HFFc6 (cell line): ENCODE measurements at regions not wholly inside any gene's neighbourhood (a gene's known extent, or its start where the extent isn't known, plus 50 kb on each side); places are given as distances from the start of the nearest gene placed in this dataset.

ENCODE experiments used
- DNase-seq: peaks from one replicate; pipeline ENCODE4 v3.0.0-alpha.2; 2018
- H3K27ac Mint-ChIP-seq: 2 replicates; pipeline ENCODE4 v1.8.0; 2020; ENCODE audit warnings: mild to moderate bottlenecking, mixed read lengths
- H3K27me3 Mint-ChIP-seq: 2 replicates; pipeline ENCODE4 v1.8.0; 2021; ENCODE audit warnings: mild to moderate bottlenecking, moderate library complexity, mixed read lengths; ENCODE audit not compliant: insufficient read depth
- H3K36me3 Mint-ChIP-seq: 2 replicates; pipeline ENCODE4 v1.8.0; 2021; ENCODE audit warnings: low read depth, mixed read lengths
- H3K4me1 Mint-ChIP-seq: 2 replicates; pipeline ENCODE4 v1.8.0; 2020; ENCODE audit warnings: low read depth, mixed read lengths
- H3K4me3 Mint-ChIP-seq: 2 replicates; pipeline ENCODE4 v1.8.0; 2020; ENCODE audit warnings: mild to moderate bottlenecking, moderate library complexity, mixed read lengths
- H3K9me3 Mint-ChIP-seq: 2 replicates; pipeline ENCODE4 v1.8.0; 2020; ENCODE audit warnings: mild to moderate bottlenecking, mixed read lengths
- CTCF ChIP-seq: fragments of 200-600 bp; sonication (generic); IDR thresholded peaks from 2 replicates; pipeline ENCODE4 v1.5.0; 2021; ENCODE audit warnings: antibody characterized with exemption, mild to moderate bottlenecking

- Mint-ChIP-seq H3K4me3 (no peak overlapping the region), H3K36me3 (no peaks in the 10 kb centered on the region), H3K27ac (no peak overlapping the region), H3K9me3 (no peaks in the 10 kb centered on the region), H3K4me1 (peaks cover 43% of the 10 kb centered on the region), H3K27me3 (peaks cover 18% of the 10 kb centered on the region)
- DNase-seq, result no peak
- no peak for TF ChIP-seq CTCF
These were observed 127.2 kb upstream of the DLG1 start for GRCh38 chr3:197425485-197426120.

- Mint-ChIP-seq H3K4me3 (no peak overlapping the region), H3K4me1 (peaks cover 38% of the 10 kb centered on the region), H3K27me3 (peaks cover 18% of the 10 kb centered on the region), H3K36me3 (no peaks in the 10 kb centered on the region), H3K9me3 (no peaks in the 10 kb centered on the region), H3K27ac (no peak overlapping the region)
- DNase-seq, result no peak
- TF ChIP-seq CTCF, result no peak
These were observed 126.5 kb upstream of the DLG1 start for GRCh38 chr3:197424674-197425484.

- peaks cover 21% of the 10 kb centered on the region for H3K27me3 Mint-ChIP-seq
- H3K4me3 Mint-ChIP-seq, result no peak overlapping the region
- H3K9me3 Mint-ChIP-seq, result no peaks in the 10 kb centered on the region
- TF ChIP-seq CTCF, result no peak
- peaks cover 38% of the 10 kb centered on the region for H3K4me1 Mint-ChIP-seq
- H3K27ac Mint-ChIP-seq, result no peak overlapping the region
- no peak for DNase-seq
- no peaks in the 10 kb centered on the region for H3K36me3 Mint-ChIP-seq
These were observed 125.9 kb upstream of the DLG1 start for GRCh38 chr3:197424266-197424665.

GRCh38 chr3:197423376-197423775 is 125.0 kb upstream of the DLG1 start:
- DNase-seq, result no peak
- Mint-ChIP-seq H3K4me3 (no peak overlapping the region), H3K27me3 (peaks cover 28% of the 10 kb centered on the region), H3K9me3 (no peaks in the 10 kb centered on the region), H3K27ac (no peak overlapping the region), H3K36me3 (no peaks in the 10 kb centered on the region), H3K4me1 (peaks cover 29% of the 10 kb centered on the region)
- TF ChIP-seq CTCF, result no peak

- TF ChIP-seq CTCF, result no peak
- peaks cover 23% of the 10 kb centered on the region for H3K4me1 Mint-ChIP-seq
- H3K27me3 Mint-ChIP-seq, result peaks cover 30% of the 10 kb centered on the region
- no peak overlapping the region for H3K4me3 Mint-ChIP-seq
- no peaks in the 10 kb centered on the region for H3K9me3 Mint-ChIP-seq
- no peak overlapping the region for H3K27ac Mint-ChIP-seq
- no peaks in the 10 kb centered on the region for H3K36me3 Mint-ChIP-seq
- no peak for DNase-seq
These were observed 124.1 kb upstream of the DLG1 start for GRCh38 chr3:197422506-197422905.
